ENCODE measurements at regions not wholly inside any gene's neighbourhood (a gene's known extent, or its start where the extent isn't known, plus 50 kb on each side); places are given as distances from the start of the nearest gene placed in this dataset.

GRCh38 chr6:135667691-135668455 lies 170.3 kb upstream of the AHI1 start:
- Histone ChIP-seq H3K27ac (replicated peaks) (no peak overlapping the region), H3K4me3 (replicated peaks; ENCODE audit: insufficient read depth, low read length) (no peak overlapping the region)
- DNase-seq (ENCODE audit: low read depth in 1 of 2, low spot score in 1 of 2): no peak

GRCh38 chr6:135672256-135672655 lies 174.7 kb upstream of the AHI1 start:
- Histone ChIP-seq H3K27me3 (ENCODE audit: insufficient read depth, poor library complexity, severe bottlenecking) (no peaks in the 10 kb centered on the region), H3K27ac (replicated peaks) (no peak overlapping the region), H3K4me3 (replicated peaks; ENCODE audit: insufficient read depth, low read length) (no peak overlapping the region)
- no peak for TF ChIP-seq SPI1 (IDR thresholded peaks at IDR 0.05; ENCODE audit: borderline replicate concordance, low read depth)
- no peak for TF ChIP-seq GABPA (IDR thresholded peaks at IDR 0.05; ENCODE audit: low read depth)
- TF ChIP-seq CTCF (IDR thresholded peaks at IDR 0.05; ENCODE audit: insufficient read depth, low read length): no peak
- no peak for TF ChIP-seq REST (IDR thresholded peaks at IDR 0.05; ENCODE audit: insufficient replicate concordance, low read depth)
- TF ChIP-seq POLR2AphosphoS5 (IDR thresholded peaks at IDR 0.05; ENCODE audit: low read depth): no peak
- no peak for DNase-seq (ENCODE audit: low read depth in 1 of 2, low spot score in 1 of 2)

More at GRCh38 chr6:135667691-135668455, 170.3 kb upstream of the AHI1 start:
- H3K27me3 ChIP-seq (ENCODE audit: insufficient read depth, poor library complexity, severe bottlenecking): no peaks in the 10 kb centered on the region
- TF ChIP-seq SPI1 (IDR thresholded peaks at IDR 0.05; ENCODE audit: borderline replicate concordance, low read depth) (no peak), CTCF (IDR thresholded peaks at IDR 0.05; ENCODE audit: insufficient read depth, low read length) (no peak), REST (IDR thresholded peaks at IDR 0.05; ENCODE audit: insufficient replicate concordance, low read depth) (no peak), POLR2AphosphoS5 (IDR thresholded peaks at IDR 0.05; ENCODE audit: low read depth) (no peak), GABPA (IDR thresholded peaks at IDR 0.05; ENCODE audit: low read depth) (no peak)

- no peak for TF ChIP-seq GABPA (IDR thresholded peaks at IDR 0.05; ENCODE audit: low read depth)
- no peak for TF ChIP-seq CTCF (IDR thresholded peaks at IDR 0.05; ENCODE audit: insufficient read depth, low read length)
- no peak for TF ChIP-seq SPI1 (IDR thresholded peaks at IDR 0.05; ENCODE audit: borderline replicate concordance, low read depth)
- TF ChIP-seq REST (IDR thresholded peaks at IDR 0.05; ENCODE audit: insufficient replicate concordance, low read depth): no peak
- TF ChIP-seq POLR2AphosphoS5 (IDR thresholded peaks at IDR 0.05; ENCODE audit: low read depth): no peak
- Histone ChIP-seq H3K4me3 (replicated peaks; ENCODE audit: insufficient read depth, low read length) (no peak overlapping the region), H3K27ac (replicated peaks) (no peak overlapping the region), H3K27me3 (ENCODE audit: insufficient read depth, poor library complexity, severe bottlenecking) (no peaks in the 10 kb centered on the region)
- DNase-seq (ENCODE audit: low read depth in 1 of 2, low spot score in 1 of 2): no peak
Observed at GRCh38 chr6:135673501-135674309, 176.2 kb upstream of the AHI1 start.
